GM21367 (cell line): ENCODE measurements at regions not wholly inside any gene's neighbourhood (a gene's known extent, or its start where the extent isn't known, plus 50 kb on each side); places are given as distances from the start of the nearest gene placed in this dataset.

ENCODE experiments used
- ATAC-seq: cut with Tn5 transposase; IDR thresholded peaks from one replicate; pipeline ENCODE4 v1.9.1; 2021; ENCODE audit not compliant: unreplicated experiment

DNA sequence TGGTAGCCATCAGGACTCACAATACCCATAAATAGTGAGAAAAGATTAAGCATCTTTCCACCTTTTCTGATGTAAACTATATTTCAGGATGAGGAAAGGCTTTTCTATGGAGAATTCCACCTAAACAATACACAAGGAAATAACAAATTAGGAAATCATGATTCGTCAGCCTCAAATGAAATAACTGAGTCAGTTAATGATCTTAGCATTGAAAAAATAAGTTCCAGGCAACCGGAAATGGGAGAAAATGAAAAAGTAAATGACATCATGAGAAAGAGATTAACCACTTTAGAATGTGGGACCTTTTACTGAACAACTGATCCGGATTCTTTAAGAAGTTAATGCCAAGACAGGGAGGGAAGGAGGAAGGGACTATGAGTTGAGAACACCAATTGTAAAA, 742.3 kb downstream of the TNS3 start:
- no peak for ATAC-seq

DNA sequence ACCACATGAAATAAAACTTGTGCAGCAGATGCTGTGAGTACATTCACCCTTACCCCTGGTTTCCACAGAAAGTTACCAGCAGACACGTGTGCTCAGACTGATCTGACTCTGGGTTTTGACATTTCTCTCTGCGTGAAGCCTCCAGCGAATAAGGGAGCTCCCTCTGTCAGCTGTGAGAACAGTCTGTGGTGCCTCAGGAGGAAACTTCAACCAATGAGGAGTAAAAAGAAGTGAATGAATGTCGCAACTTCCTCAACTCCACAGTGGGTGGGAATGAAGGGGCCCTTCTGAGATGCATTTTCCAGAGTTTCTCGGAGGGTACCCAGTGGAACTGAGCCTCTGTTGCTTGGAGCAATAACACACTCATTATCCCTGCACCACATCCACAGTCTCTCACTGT, 743.4 kb downstream of the TNS3 start:
- ATAC-seq, result no peak

DNA sequence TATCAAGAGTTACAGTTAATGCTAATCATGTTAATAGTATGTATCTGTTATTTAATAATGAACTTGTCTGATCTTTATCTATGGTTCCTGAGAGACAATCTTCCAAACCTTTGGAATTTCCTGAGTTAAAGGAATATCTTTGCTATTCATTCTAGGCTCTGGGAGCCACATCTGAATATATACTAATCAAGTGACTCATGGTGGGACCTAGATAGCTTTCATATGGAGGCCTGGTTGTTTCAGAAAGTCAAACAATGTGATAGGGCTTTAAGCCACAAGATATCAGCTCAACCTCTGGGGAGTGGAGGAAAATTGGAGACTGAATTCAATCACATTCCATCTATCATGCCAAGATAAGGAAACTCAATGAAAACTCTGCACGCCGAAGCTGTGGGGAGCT, 746.4 kb downstream of the TNS3 start:
- ATAC-seq, result no peak

DNA sequence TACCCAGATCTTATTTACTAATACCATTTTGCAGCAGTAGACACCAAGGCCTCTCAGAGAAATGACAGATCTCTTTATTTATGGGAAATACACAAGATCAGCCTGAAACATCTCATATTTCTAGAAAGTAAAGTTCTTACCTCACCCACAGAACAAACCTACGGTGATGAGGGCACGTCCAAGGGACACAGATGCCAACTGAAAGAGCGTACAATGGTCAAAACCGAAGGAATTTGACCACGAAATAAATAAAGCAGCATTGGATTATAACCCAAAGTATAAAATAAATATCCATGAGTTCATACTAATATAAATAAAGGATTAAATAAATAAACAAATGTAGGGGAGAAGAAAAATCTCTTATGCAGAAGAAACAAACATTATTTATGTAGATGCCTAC, 747.0 kb downstream of the TNS3 start:
- ATAC-seq, result no peak

DNA sequence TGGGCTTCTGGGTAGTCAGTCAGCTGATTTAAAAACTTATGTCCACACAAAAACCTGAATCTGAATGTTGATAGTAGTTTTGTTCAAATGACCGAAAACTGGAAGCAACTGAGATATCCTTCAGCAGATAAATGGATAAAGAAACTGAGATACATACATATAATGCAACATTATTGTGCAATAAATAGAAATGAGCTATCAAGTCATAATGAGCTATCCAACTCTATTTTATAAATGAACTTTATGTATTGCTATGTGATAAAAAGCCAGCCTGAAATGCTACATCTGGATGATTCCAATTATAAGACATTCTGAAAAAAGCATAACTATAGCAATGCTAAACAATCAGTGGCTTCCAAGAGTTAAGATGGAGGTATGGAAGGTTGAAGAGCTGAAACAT, 748.7 kb downstream of the TNS3 start:
- no peak for ATAC-seq

DNA sequence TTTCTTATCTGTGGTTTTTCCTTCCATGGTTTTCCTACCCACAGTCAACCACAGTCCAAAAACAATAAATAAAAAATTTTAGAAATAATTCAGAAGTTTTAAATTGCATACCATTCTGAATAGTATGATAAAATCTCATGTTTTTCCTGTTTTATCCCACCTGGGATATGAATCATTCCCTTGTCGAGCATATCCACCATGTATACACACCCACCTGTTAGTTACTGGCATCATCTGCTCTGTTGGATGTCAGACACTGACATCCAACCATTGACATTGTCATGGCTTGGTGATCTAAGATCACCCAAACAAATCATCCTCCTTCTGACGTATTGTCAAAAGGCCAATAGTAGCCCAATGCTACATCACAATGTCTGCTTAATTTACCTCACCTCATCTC, 749.8 kb downstream of the TNS3 start:
- no peak for ATAC-seq

DNA sequence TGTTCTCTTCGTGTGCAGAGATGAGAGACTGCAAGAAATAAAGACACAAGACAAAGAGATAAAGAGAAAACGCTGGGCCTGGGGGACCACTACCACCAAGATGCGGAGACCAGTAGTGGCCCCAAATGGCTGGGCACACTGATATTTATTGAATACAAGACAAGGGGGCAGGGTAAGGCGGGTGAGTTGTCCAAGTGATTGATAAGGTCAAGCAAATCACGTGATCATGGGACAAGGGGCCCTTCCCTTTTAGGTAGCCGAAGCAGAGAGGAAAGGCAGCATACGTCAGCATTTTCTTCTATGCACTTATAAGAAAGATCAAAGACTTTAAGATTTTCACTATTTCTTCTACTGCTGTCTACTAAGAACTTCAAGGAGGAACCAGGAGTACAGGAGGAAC, 762.1 kb downstream of the TNS3 start:
- ATAC-seq, result no peak

DNA sequence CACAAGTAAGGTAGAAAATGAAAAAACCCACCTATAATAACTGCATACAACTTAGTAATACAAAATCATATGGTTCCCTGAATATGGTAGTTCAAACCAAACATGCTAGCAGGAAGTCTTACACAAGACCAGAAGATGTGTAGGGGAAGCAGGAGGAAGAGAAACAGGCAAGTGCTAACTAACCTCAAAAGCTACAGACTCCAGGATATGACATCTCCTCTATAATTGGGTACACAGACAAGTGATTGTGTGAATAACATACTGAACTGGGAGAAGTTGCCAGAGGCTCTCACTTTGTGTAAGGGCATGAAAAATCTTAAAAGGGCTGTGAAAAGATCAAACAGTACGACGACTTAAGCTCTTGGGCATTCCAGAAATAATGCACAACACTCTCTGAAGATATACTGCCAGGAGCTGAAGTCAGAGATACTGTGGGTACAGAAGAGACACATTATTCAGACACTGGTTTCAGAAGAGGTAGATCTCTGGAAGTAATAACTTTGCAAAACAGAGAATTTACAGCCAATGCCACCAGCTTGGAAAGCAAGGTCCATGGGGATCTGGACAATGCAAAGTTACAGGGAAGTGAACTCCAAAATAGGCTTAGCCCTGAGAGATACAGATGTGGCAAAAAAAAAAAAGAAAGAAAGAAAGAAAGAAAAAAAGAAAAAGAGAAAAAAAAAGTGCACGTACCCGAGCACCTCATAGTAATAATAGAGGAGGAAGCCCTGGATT, 767.2 kb downstream of the TNS3 start:
- no peak for ATAC-seq

DNA sequence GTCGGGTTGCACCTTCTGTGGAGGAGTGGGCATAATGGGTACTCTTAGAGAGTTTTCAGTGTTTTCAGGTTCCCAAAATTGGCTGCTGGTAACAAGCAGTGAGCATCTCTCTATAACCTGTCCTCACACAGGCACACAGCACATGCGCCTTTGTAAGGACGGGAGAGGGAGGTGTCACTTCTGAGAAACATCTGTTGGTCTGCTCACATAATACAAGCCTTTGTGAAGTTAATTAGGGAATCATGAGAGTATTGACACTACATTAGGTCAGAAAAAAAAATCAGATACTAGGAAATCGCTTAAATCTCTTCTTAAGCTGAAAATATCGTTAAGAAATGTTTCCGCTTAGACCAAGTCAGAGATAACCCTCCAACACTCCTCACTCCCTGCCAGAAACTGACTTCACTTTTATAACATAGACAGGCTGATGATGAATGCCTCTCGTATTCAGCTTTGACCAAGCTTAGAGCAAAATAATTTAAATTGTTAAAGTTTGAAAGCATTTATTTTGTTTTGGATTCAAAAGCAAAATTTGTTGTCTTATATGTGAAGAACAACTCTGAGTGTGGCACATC, 769.7 kb downstream of the TNS3 start:
- ATAC-seq, result no peak

DNA sequence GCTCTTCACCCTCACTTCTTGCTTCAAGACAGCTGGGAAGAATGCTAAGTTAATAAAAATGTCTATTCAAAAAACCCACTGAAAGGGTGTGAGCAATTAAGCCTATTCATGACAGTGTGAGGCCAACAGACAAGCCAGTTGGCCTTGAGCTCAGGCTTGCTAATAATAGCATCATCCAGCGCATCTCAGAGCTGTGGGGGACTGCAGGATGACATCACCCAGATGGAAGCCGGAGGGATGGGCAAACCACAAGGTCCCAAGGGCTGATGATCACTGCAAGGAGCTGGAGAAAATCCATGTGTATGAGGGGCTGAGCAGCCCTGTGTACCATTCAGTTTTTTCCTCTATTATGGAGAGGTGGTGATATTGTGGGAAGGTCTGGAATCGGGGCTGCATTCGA, 770.4 kb downstream of the TNS3 start:
- ATAC-seq, result no peak

DNA sequence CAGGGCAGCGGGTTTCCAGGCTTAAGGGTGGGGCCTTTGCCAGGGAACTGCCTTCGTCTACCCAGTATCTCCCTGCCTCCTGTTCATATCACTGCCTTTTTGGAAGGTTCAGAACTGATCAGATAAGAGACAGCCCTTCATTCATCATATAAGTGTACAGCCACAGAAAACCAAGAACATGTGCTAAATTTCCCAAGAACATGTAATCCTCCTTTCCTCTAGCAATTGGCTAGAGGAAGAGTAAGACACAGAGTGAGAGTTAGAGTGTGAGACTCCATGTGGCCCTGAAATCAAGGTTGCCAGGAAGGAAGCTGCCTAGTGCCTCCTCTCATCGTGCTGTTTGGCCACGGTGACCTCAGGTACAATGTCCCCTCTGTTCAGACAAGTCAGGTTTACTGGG, 770.9 kb downstream of the TNS3 start:
- no peak for ATAC-seq

DNA sequence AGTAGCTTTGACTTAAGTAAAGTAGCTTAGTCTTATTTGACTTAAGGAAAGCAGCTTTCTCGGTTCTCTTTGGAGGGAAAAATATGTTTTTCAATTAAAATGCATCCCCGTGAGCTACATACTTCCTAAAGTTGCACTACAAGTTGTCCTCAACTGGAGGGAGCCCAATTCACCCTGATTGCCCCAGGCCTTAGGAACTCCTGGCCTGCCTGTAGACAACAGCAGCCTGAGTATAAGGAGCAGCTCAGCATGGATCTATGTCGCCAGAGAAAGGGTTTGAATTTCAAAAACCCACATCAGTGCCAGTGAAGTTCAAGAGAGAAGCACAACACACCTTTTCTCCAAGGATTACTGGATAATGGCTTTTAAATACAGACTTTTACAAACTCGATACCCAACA, 772.0 kb downstream of the TNS3 start:
- no peak for ATAC-seq

DNA sequence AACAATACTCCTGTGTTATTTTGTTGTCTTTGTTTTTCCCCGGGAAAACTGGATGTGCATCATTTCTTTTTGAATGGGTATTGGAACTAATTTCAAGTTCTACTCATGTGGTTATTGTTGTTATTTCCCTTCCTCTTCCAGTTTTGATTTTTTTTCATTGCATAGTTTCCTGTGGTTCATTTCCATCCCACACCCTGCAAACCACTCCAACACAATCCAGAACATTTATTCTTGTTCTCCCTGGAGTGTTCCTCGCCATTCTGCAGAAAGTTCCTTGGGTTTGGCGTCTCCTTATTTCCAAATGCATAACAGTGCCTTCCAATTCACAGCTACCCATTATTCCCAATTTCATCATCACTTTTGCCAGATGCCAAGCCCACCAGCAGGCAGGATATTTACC, 775.1 kb downstream of the TNS3 start:
- no peak for ATAC-seq

DNA sequence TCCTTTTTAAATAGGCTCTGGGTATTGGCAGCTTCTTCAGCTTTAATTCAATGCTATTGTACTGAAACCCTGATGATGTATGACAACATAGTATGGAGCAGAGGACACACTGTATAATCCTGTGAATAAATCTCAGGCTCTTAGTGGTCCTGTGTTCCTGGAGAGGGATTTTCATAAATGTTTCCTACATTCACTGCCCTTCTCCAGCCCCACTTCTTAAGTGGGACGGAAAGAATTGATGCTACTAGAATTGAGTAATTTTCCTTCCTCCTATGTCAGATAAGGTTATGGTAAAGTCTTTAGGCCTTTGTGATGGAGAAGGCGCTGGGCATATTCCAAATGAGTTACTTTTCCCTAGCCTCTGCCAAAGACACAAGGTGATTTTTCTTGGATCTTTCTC, 779.4 kb downstream of the TNS3 start:
- ATAC-seq, result no peak

DNA sequence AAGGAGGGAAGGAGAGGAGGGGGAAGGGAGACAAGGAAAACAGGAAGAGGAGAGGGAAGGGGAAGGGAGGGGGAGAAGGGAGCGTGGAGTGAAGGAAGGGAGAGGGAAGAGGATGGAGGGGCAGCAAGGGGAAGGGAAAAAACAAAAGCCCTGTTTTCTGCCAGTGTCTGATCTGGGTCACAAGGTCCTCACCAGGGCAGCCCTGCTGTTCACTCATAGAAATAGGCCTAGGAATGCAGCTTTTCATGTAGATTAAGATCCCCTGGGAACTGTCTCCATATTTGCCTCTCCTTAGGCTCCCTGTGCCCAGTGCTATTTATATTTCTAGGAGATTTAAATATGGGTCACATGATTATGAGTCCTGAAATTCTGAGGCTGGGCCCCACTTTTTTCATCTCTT, 790.7 kb downstream of the TNS3 start:
- no peak for ATAC-seq

DNA sequence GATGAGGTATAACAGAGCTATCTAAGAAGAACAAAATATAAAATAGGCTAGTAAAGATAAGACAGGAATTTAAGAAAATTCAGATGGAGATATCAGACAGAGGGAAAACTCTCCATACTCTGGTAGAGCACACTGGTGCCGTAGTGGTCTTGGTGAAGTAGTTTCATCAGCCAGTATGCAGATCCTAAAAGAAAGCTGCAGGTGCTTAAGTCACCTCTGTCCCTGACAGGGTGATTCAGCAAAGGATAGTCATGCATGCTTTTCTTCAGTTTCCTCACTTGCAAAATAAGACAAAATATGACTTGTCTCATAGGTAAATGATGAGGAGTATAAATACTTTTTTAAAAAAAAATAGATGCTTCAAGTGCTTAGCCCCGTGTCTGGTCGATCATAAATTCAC, 794.9 kb downstream of the TNS3 start:
- no peak for ATAC-seq

DNA sequence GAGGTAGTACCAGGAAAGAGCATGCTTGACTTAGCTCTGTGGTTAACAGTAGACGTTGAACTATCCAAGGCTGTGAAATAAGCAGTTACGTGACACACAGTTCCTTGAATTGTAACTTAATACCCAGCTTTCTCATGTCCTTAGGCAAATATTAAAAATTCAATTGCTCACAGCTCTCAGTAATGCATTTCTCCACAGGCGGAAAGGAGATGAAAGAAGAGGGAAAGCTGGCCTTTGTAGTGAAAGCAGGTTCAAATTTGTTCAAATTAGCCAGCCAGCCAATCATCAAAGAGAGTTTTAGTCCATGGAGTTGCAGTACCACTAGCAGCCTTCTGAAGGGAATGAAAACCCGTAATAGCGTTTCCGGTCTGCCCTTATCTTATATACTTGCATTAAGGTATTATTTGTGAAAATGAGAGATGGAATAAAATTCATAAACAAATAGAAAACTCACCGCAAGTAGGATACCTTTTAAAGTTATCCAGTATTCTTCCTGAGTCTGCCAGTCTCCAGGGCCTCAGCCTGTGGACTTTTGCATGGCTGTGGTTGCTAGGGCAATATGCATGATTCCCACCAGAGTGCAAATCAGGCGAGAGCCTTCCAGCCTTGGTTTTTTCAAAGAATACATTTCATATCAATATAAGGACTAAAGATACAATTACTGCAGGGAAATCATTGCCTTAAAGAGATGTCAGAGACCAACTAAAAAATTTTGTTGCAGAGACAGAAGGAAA, 795.5 kb downstream of the TNS3 start:
- ATAC-seq, result no peak

DNA sequence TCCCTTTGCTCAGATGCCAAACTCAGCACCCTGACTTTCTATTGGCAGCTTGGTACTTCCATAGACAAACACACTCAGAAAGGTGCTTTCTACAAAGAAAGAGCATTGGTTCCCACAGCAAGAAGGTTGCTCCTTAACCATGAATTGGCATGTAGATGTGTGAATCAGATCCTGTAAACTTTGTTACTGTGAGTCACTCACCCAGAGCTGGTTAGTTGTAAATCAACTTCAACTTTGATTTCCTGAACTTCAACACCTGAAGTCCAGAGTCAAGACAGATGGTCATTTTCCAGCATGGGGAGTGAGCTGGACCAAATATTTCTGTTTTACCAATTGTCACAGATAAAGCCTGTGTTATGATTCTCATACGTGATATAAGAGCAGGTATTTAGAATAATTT, 797.2 kb downstream of the TNS3 start:
- no peak for ATAC-seq

DNA sequence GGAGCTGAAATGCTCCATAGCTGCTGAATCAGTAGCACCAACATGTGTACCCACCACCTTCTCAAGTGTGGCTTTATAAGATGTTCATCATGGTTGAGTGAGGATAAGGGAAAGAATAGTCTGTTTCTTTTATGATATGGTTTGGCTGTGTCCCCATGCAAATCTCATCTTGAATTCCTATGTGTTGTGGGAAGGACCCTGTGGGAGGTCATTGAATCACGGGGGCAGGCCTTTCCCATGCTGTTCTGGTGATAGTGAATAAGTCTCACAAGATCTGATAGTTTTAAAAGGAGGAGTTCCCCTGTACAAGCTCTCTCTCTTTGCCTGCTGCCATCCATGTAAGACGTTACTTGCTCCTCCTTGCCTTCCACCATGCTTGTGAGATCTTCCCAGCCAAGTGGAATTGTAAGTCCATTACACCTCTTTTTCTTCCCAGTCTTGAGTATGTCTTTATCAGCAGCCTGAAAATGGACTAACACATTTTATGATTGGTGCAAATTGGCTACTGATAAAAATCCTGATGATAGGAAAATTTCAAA, 799.9 kb downstream of the TNS3 start:
- no peak for ATAC-seq

DNA sequence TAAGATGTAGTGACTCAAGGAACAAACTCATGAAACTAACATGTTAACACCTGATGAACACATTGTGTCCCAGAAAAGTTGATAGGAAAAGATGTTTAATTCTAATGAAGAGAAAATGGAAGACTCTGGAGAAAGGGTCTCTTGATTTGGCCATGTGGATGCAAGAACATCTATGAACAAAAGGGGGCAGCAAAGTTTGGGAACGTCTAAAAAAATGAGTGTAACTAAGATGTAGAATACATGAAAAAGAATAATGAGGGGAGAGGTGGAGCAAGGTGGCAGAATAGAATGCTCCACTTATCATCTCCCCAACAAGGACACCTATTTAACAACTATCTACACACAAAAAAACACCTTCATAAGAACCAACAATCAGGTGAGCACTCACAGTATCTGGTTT, 805.1 kb downstream of the TNS3 start:
- no peak for ATAC-seq

DNA sequence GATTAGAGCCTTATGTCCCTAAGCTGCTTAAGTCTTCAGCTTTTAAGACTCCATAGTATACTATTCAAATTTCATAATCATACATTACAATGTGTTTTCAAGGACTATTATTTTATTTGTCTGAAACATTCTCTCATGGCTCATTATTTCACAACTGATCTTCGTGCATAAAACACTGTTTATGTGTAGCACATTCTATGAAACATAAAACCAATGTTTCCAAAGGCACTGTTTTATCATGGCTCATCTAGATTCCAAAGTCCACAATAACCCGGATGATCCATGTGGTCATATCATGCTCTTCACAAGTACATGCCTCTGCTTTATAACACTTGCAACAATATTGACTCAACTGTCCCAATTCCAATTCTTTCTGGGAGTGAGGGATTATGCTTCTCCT, 806.1 kb downstream of the TNS3 start:
- no peak for ATAC-seq

DNA sequence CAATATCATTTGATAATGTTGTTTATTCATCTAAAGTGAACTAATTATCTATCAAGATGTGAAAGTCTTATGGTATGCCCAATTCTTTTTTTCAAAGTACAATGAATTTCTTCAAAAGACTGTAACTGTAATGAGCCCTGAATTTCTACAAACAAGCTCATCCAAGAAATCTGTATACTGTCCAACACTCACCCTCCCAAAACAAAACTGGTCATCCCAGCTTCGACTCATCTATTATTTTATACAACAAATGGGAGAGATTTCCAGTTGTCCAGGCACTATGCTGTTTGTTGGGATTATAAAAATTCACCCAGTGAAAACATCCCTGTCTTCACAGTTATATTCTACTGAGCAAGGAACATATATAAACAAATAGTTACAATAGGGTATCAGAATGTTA, 806.9 kb downstream of the TNS3 start:
- no peak for ATAC-seq
